ENCODE measurements at regions not wholly inside any gene's neighbourhood (a gene's known extent, or its start where the extent isn't known, plus 50 kb on each side); places are given as distances from the start of the nearest gene placed in this dataset.

GRCh38 chr9:87095951-87096350 lies 148.6 kb upstream of the GAS1 start:
- no peaks in the 10 kb centered on the region for H3K9me2 ChIP-seq (ENCODE audit: insufficient read depth, low read length)
- no peaks in the 10 kb centered on the region for H3K79me2 ChIP-seq (ENCODE audit: insufficient read depth, low read depth, low read length)
- no peaks in the 10 kb centered on the region for H3K36me3 ChIP-seq (ENCODE audit: insufficient read depth, low read length)
- H2AFZ ChIP-seq (ENCODE audit: low read length), result no peak overlapping the region
- intact Hi-C loops (cut with micrococcal nuclease; ENCODE audit: unreplicated experiment), result no loop called here
- H3K4me1 ChIP-seq (ENCODE audit: insufficient read depth, low read length, poor library complexity, severe bottlenecking), result no peaks in the 10 kb centered on the region
- H3K27ac ChIP-seq (ENCODE audit: low read depth, low read length, poor library complexity, severe bottlenecking), result no peak overlapping the region
- no peaks in the 10 kb centered on the region for H3K9me3 ChIP-seq (ENCODE audit: low read length)
- CTCF ChIA-PET (ENCODE audit: unreplicated experiment), result no interaction called here
- DNase-seq (ENCODE audit: low spot score), result no peak
- H3K4me3 ChIP-seq (ENCODE audit: low read depth, low read length, poor library complexity, severe bottlenecking), result no peak overlapping the region
- no peak for TF ChIP-seq CTCF (conservative IDR thresholded peaks at IDR 0.05; ENCODE audit: low read length)
- TF ChIP-seq EZH2phosphoT487 (IDR thresholded peaks at IDR 0.05; ENCODE audit: borderline replicate concordance, low read depth, low read length), result no peak
- H4K20me1 ChIP-seq (ENCODE audit: insufficient read depth, low read length), result no peaks in the 10 kb centered on the region
- BruUV-seq (replicated peaks), result no TSS peak
- no peak overlapping the region for H3K4me2 ChIP-seq (ENCODE audit: low read length)
- POLR2A ChIA-PET, result no interaction called here

GRCh38 chr9:87096506-87096905 lies 149.2 kb upstream of the GAS1 start:
- no peaks in the 10 kb centered on the region for H3K9me2 ChIP-seq (ENCODE audit: insufficient read depth, low read length)
- H2AFZ ChIP-seq (ENCODE audit: low read length), result no peak overlapping the region
- POLR2A ChIA-PET, result no interaction called here
- H3K4me3 ChIP-seq (ENCODE audit: low read depth, low read length, poor library complexity, severe bottlenecking), result no peak overlapping the region
- no peak overlapping the region for H3K27ac ChIP-seq (ENCODE audit: low read depth, low read length, poor library complexity, severe bottlenecking)
- no peak overlapping the region for H3K4me2 ChIP-seq (ENCODE audit: low read length)
- H3K9me3 ChIP-seq (ENCODE audit: low read length), result no peaks in the 10 kb centered on the region
- H3K79me2 ChIP-seq (ENCODE audit: insufficient read depth, low read depth, low read length), result no peaks in the 10 kb centered on the region
- no peak for DNase-seq (ENCODE audit: low spot score)
- H4K20me1 ChIP-seq (ENCODE audit: insufficient read depth, low read length), result no peaks in the 10 kb centered on the region
- intact Hi-C loops (cut with micrococcal nuclease; ENCODE audit: unreplicated experiment), result no loop called here
- no peaks in the 10 kb centered on the region for H3K36me3 ChIP-seq (ENCODE audit: insufficient read depth, low read length)
- TF ChIP-seq CTCF (conservative IDR thresholded peaks at IDR 0.05; ENCODE audit: low read length), result no peak
- TF ChIP-seq EZH2phosphoT487 (IDR thresholded peaks at IDR 0.05; ENCODE audit: borderline replicate concordance, low read depth, low read length), result no peak
- BruUV-seq (replicated peaks), result no TSS peak
- CTCF ChIA-PET (ENCODE audit: unreplicated experiment), result no interaction called here
- no peaks in the 10 kb centered on the region for H3K4me1 ChIP-seq (ENCODE audit: insufficient read depth, low read length, poor library complexity, severe bottlenecking)

DNA sequence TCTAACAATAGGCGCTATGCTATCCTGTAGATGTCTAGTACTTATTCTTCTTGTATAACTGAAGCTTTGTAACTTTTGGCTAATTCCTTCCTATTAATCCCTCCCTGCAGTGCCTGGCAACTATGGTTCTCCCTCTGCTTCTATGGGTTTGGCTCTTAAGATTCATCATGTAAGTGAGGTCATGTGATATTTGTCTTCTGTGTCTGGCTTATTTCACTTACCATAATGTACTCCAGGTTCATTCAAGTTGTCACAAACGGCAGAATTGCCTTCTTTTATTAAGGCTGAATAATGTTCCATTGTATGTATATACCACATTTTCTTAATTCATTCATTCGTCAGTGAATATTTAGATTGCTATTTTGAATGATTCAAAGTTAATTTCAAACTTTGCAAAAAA lies 149.9 kb upstream of the GAS1 start:
- no peaks in the 10 kb centered on the region for H4K20me1 ChIP-seq (ENCODE audit: insufficient read depth, low read length)
- H3K4me2 ChIP-seq (ENCODE audit: low read length), result no peak overlapping the region
- TF ChIP-seq CTCF (conservative IDR thresholded peaks at IDR 0.05; ENCODE audit: low read length) (no peak), EZH2phosphoT487 (IDR thresholded peaks at IDR 0.05; ENCODE audit: borderline replicate concordance, low read depth, low read length) (no peak)
- H3K9me2 ChIP-seq (ENCODE audit: insufficient read depth, low read length), result no peaks in the 10 kb centered on the region
- no peaks in the 10 kb centered on the region for H3K4me1 ChIP-seq (ENCODE audit: insufficient read depth, low read length, poor library complexity, severe bottlenecking)
- no peak overlapping the region for H2AFZ ChIP-seq (ENCODE audit: low read length)
- no peak overlapping the region for H3K4me3 ChIP-seq (ENCODE audit: low read depth, low read length, poor library complexity, severe bottlenecking)
- ChIA-PET CTCF (ENCODE audit: unreplicated experiment) (no interaction called here), POLR2A (interaction anchor here (1.0 kb wide), 1 partner anchor 61 kb away, joined by 3 read pairs; no protein-coding TSS in a partner anchor)
- H3K9me3 ChIP-seq (ENCODE audit: low read length), result no peaks in the 10 kb centered on the region
- H3K79me2 ChIP-seq (ENCODE audit: insufficient read depth, low read depth, low read length), result no peaks in the 10 kb centered on the region
- H3K36me3 ChIP-seq (ENCODE audit: insufficient read depth, low read length), result no peaks in the 10 kb centered on the region
- no TSS peak for BruUV-seq (replicated peaks)
- DNase-seq (ENCODE audit: low spot score), result no peak
- H3K27ac ChIP-seq (ENCODE audit: low read depth, low read length, poor library complexity, severe bottlenecking), result no peak overlapping the region
- intact Hi-C loops (cut with micrococcal nuclease; ENCODE audit: unreplicated experiment), result no loop called here

All from OCI-LY7 (cell line).